ENCODE measurements at regions not wholly inside any gene's neighbourhood (a gene's known extent, or its start where the extent isn't known, plus 50 kb on each side); places are given as distances from the start of the nearest gene placed in this dataset.

DNA sequence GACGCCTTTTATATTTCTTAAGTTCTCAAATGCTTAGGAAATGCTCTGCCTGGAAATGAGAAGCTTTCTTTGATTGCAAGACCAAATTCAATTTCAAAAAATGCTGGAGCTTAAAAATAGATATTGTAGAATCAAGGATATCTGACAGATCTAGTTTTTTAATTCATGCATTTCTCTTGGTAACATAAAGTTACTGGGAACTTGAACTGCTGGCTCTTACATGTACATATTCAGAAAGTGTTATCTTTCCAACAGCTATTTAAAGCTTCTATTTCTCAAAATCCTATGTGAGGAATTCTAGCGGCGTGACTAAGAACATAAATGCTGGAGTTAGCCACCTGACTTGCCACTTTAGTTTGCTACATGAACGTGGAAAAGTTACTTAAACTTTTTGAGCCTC is 109.3 kb downstream of the C3orf38 start:
- intact Hi-C loops (cut with DNase I; ENCODE audit: low total_unique reads) (no loop called here), in situ Hi-C loops (cut with MboI; ENCODE audit: low sequenced_read_pairs in 4 of 4) (no loop called here)
- DNase-seq, result no peak
- Histone ChIP-seq H3K9me3 (no peaks in the 10 kb centered on the region), H3K27ac (no peak overlapping the region), H3K27me3 (no peaks in the 10 kb centered on the region), H3K36me3 (no peaks in the 10 kb centered on the region), H3K4me3 (no peak overlapping the region), H3K4me1 (no peaks in the 10 kb centered on the region)
- no peak for ATAC-seq
- TF ChIP-seq, protein P1, sequence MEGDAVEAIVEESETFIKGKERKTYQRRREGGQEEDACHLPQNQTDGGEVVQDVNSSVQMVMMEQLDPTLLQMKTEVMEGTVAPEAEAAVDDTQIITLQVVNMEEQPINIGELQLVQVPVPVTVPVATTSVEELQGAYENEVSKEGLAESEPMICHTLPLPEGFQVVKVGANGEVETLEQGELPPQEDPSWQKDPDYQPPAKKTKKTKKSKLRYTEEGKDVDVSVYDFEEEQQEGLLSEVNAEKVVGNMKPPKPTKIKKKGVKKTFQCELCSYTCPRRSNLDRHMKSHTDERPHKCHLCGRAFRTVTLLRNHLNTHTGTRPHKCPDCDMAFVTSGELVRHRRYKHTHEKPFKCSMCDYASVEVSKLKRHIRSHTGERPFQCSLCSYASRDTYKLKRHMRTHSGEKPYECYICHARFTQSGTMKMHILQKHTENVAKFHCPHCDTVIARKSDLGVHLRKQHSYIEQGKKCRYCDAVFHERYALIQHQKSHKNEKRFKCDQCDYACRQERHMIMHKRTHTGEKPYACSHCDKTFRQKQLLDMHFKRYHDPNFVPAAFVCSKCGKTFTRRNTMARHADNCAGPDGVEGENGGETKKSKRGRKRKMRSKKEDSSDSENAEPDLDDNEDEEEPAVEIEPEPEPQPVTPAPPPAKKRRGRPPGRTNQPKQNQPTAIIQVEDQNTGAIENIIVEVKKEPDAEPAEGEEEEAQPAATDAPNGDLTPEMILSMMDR (IDR thresholded peaks at IDR 0.05 in 4 of 5, conservative IDR thresholded peaks at IDR 0.05 in 1 of 5), result no peak
- TF ChIP-seq POLR2A (IDR thresholded peaks at IDR 0.05), result no peak

DNA sequence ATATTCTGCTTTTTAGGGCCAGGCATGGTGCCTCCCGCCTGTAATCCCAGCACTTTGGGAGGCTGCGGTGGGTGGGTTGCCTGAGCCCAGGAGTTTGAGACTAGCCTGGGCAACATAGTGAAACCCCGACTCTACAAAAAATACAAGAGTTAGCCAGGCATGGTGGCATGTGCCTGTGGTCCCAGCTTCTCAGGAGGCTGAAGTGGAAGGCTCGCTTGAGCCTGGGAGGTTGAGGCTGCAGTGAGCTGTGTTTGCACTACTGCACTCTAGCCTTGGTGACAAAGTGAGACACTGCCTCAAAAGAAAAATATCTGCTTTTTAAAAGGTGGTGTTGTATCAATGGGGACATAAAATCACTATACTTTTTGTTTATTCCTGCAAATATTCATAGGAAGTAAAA is 112.8 kb downstream of the C3orf38 start:
- DNase-seq, result no peak

DNA sequence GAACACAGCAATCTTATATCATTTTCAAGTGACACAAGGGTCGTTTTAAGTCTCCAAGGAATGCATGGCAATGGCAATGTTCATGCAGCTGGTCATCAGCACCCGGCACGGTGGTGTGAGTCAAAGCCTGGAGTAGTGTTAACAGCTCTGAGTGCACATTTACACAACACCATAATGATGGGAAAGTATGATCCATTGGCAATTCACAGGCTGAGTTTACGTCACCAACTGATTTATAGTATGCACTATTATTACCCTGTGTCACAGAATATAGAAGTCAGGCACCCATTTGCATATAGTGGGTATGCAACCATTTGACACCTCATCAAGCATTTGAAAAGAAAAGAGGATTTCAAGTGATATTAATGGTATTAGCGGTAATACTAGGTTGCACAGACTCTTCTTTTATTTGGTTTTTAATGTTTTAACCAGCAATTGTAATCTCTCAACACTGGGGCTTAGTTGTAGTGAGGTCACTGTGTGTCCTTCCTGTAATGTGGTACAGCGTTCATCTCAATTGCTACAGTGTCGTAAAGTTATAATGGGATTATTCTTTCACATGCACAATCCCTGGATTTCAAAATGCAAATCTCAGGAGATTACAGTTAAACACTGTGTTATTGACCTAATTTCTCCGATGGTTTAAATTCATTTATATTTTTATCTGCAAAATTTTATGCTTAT is 113.8 kb downstream of the C3orf38 start:
- no peak for ATAC-seq
- TF ChIP-seq POLR2A (IDR thresholded peaks at IDR 0.05), result no peak
- TF ChIP-seq, protein P1 (IDR thresholded peaks at IDR 0.05 in 4 of 5, conservative IDR thresholded peaks at IDR 0.05 in 1 of 5), result no peak
- no peaks in the 10 kb centered on the region for H3K4me1 ChIP-seq
- no peaks in the 10 kb centered on the region for H3K27me3 ChIP-seq
- no peak overlapping the region for H3K4me3 ChIP-seq
- no peak overlapping the region for H3K27ac ChIP-seq
- H3K36me3 ChIP-seq, result no peaks in the 10 kb centered on the region
- no peaks in the 10 kb centered on the region for H3K9me3 ChIP-seq
- in situ Hi-C loops (cut with MboI; ENCODE audit: low sequenced_read_pairs in 4 of 4) (no loop called here), intact Hi-C loops (cut with DNase I; ENCODE audit: low total_unique reads) (no loop called here)
- no peak for DNase-seq

More for the DNA sequence above, 112.8 kb downstream of the C3orf38 start:
- Histone ChIP-seq H3K27ac (no peak overlapping the region), H3K9me3 (no peaks in the 10 kb centered on the region), H3K36me3 (no peaks in the 10 kb centered on the region), H3K4me3 (no peak overlapping the region), H3K27me3 (no peaks in the 10 kb centered on the region), H3K4me1 (no peaks in the 10 kb centered on the region)
- in situ Hi-C loops (cut with MboI; ENCODE audit: low sequenced_read_pairs in 4 of 4) (no loop called here), intact Hi-C loops (cut with DNase I; ENCODE audit: low total_unique reads) (no loop called here)
- TF ChIP-seq POLR2A (IDR thresholded peaks at IDR 0.05), result no peak
- no peak for ATAC-seq

DNA sequence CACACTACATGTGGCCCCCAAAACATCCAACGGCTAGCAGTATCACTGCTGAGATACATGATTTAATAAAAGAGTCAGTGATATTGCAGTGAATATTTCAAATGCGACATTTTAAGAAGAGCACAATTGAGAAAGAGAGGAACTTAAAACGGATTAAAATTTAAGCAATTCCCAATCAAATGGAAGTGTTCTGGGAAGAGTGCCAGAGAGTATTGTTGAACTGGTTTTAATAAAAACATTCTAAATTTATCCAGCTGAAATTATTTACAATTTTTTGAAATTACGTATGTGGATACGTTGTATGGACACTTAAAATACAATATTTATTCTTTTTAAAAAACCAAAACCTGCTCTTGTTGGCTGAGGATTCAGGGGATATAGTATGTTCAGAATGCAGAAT is 117.7 kb downstream of the C3orf38 start:
- intact Hi-C loops (cut with DNase I; ENCODE audit: low total_unique reads), result no loop called here
- DNase-seq (no peak), ATAC-seq (no peak)
- H3K9me3 ChIP-seq, result no peaks in the 10 kb centered on the region
- no peaks in the 10 kb centered on the region for H3K4me1 ChIP-seq
- TF ChIP-seq POLR2A (IDR thresholded peaks at IDR 0.05), result no peak
- TF ChIP-seq, protein P1 (IDR thresholded peaks at IDR 0.05 in 4 of 5, conservative IDR thresholded peaks at IDR 0.05 in 1 of 5), result no peak
- no peak overlapping the region for H3K27ac ChIP-seq
- in situ Hi-C loops (cut with MboI; ENCODE audit: low sequenced_read_pairs in 4 of 4), result no loop called here
- no peaks in the 10 kb centered on the region for H3K36me3 ChIP-seq
- H3K27me3 ChIP-seq, result no peaks in the 10 kb centered on the region
- H3K4me3 ChIP-seq, result no peak overlapping the region

DNA sequence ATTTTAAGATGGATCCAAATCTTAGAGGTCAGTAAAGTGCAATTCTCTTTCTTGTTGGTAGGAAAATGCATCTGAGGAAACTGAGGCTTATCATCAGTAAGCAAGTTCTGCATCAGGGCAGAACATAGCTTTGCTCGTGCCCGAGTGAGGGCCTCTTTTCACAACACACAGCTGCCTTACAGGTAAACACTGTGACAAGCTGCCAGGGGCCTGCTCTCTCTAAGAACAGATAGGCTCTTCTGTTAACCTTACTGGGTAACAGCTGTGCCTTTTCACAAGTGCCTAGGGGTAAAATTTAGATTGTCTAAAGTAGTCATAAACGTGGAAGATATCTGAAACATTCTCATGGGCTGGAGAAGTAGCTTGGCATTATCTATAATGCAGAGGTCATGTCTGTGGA is 118.1 kb downstream of the C3orf38 start:
- DNase-seq (no peak), ATAC-seq (no peak)
- intact Hi-C loops (cut with DNase I; ENCODE audit: low total_unique reads) (no loop called here), in situ Hi-C loops (cut with MboI; ENCODE audit: low sequenced_read_pairs in 4 of 4) (no loop called here)
- H3K4me1 ChIP-seq, result no peaks in the 10 kb centered on the region
- no peaks in the 10 kb centered on the region for H3K27me3 ChIP-seq
- H3K36me3 ChIP-seq, result no peaks in the 10 kb centered on the region
- H3K4me3 ChIP-seq, result no peak overlapping the region
- H3K27ac ChIP-seq, result no peak overlapping the region
- no peak for TF ChIP-seq POLR2A (IDR thresholded peaks at IDR 0.05)
- TF ChIP-seq, protein P1 (IDR thresholded peaks at IDR 0.05 in 4 of 5, conservative IDR thresholded peaks at IDR 0.05 in 1 of 5), result no peak
- no peaks in the 10 kb centered on the region for H3K9me3 ChIP-seq
